GM23338 (cell line): ENCODE measurements at regions not wholly inside any gene's neighbourhood (a gene's known extent, or its start where the extent isn't known, plus 50 kb on each side); places are given as distances from the start of the nearest gene placed in this dataset.

Source experiments
- ATAC-seq: fragments of 200-7000 bp; cut with Tn5 transposase; 3 replicates; pipeline ENCODE4 v1.9.1; 2020
- DNase-seq: peaks from one replicate; pipeline ENCODE4 v3.0.0-alpha.2; 2015; ENCODE audit warnings: low spot score
- H2AFZ ChIP-seq: fragments of 200-600 bp; sonication (generic); 2 replicates; pipeline ENCODE4 v1.8.0; 2016; ENCODE audit warnings: antibody characterized with exemption, mild to moderate bottlenecking, moderate library complexity
- H3F3A ChIP-seq: fragments of 200-600 bp; sonication (generic); replicated peaks from 2 replicates; pipeline ENCODE4 v1.8.0; 2017; ENCODE audit warnings: antibody characterized with exemption, mixed run types, low read depth
- H3K27ac ChIP-seq: fragments of 200-600 bp; sonication (generic); 2 replicates; pipeline ENCODE4 v1.6.1; 2016; ENCODE audit warnings: low read depth
- H3K27me3 ChIP-seq: fragments of 200-600 bp; sonication (generic); 2 replicates; pipeline ENCODE4 v1.8.0; 2016; ENCODE audit warnings: mild to moderate bottlenecking, mixed run types, moderate library complexity; ENCODE audit not compliant: insufficient read depth
- H3K36me3 ChIP-seq: fragments of 200-600 bp; sonication (generic); 2 replicates; pipeline ENCODE4 v1.8.0; 2016; ENCODE audit warnings: mild to moderate bottlenecking; ENCODE audit not compliant: insufficient read depth
- H3K4me1 ChIP-seq: fragments of 200-600 bp; sonication (generic); 2 replicates; pipeline ENCODE4 v1.8.0; 2016; ENCODE audit warnings: mild to moderate bottlenecking, moderate library complexity; ENCODE audit not compliant: insufficient read depth
- H3K4me2 ChIP-seq: fragments of 200-600 bp; sonication (generic); 2 replicates; pipeline ENCODE4 v1.7.1; 2017; ENCODE audit warnings: mixed run types
- H3K4me3 ChIP-seq: fragments of 200-600 bp; sonication (generic); 2 replicates; pipeline ENCODE4 v1.6.1; 2016; ENCODE audit warnings: mixed run types
- H3K79me2 ChIP-seq: fragments of 200-600 bp; sonication (generic); replicated peaks from 2 replicates; pipeline ENCODE4 v1.8.0; 2017; ENCODE audit warnings: mild to moderate bottlenecking; ENCODE audit not compliant: insufficient read depth
- H3K9me2 ChIP-seq: fragments of 200-600 bp; sonication (generic); 2 replicates; pipeline ENCODE4 v1.8.0; 2017; ENCODE audit not compliant: insufficient read depth
- H4K20me1 ChIP-seq: fragments of 200-600 bp; sonication (generic); replicated peaks from 2 replicates; pipeline ENCODE4 v1.8.0; 2017; ENCODE audit warnings: mild to moderate bottlenecking; ENCODE audit not compliant: insufficient read depth
- H3K27ac Mint-ChIP-seq: 2 replicates; pipeline ENCODE4 v1.8.0; 2020; ENCODE audit warnings: inconsistent platforms, mild to moderate bottlenecking, moderate library complexity, mixed read lengths
- H3K27me3 Mint-ChIP-seq: 3 replicates; pipeline ENCODE4 v1.8.0; 2022; ENCODE audit warnings: low read depth, mild to moderate bottlenecking, moderate library complexity, mixed read lengths, inconsistent platforms; ENCODE audit not compliant: insufficient read depth, poor library complexity
- H3K36me3 Mint-ChIP-seq: 3 replicates; pipeline ENCODE4 v1.8.0; 2021; ENCODE audit warnings: low read depth, mild to moderate bottlenecking, inconsistent platforms, moderate library complexity, mixed read lengths
- H3K4me1 Mint-ChIP-seq: 3 replicates; pipeline ENCODE4 v1.8.0; 2020; ENCODE audit warnings: mild to moderate bottlenecking, inconsistent platforms, mixed read lengths
- H3K4me3 Mint-ChIP-seq: 3 replicates; pipeline ENCODE4 v1.8.0; 2021; ENCODE audit warnings: moderate library complexity, mild to moderate bottlenecking, inconsistent platforms, mixed read lengths
- H3K9me3 Mint-ChIP-seq: 3 replicates; pipeline ENCODE4 v1.8.0; 2020; ENCODE audit warnings: moderate library complexity, mild to moderate bottlenecking, inconsistent platforms, mixed read lengths
- CTCF ChIP-seq, 2 experiments: fragments of 200-600 bp in 1 of 2; sonication (generic) in 1 of 2; conservative IDR thresholded peaks; 2 replicates each; pipeline versions ENCODE4 v1.5.1 to v1.6.1; 2016 to 2017; ENCODE audit warnings: antibody characterized with exemption in 2 of 2, low read depth in 2 of 2, mild to moderate bottlenecking in 2 of 2, moderate library complexity in 1 of 2
- ETS1 ChIP-seq: IDR thresholded peaks from 2 replicates; pipeline ENCODE4 v1.6.1; 2016; ENCODE audit warnings: antibody characterized with exemption
- EZH2phosphoT487 ChIP-seq: fragments of 200-600 bp; sonication (generic); IDR thresholded peaks from one replicate; pipeline ENCODE4 v1.8.1; 2018; ENCODE audit warnings: antibody characterized with exemption; ENCODE audit not compliant: unreplicated experiment
- JUNB ChIP-seq: IDR thresholded peaks from one replicate; pipeline ENCODE4 v1.6.1; 2016; ENCODE audit warnings: antibody characterized with exemption; ENCODE audit not compliant: unreplicated experiment
- NANOG ChIP-seq: IDR thresholded peaks from 2 replicates; pipeline ENCODE4 v1.6.1; 2016; ENCODE audit warnings: antibody characterized with exemption, borderline replicate concordance
- POLR2AphosphoS5 ChIP-seq: IDR thresholded peaks from 2 replicates; pipeline ENCODE4 v1.6.1; 2016; ENCODE audit warnings: antibody characterized with exemption, low read depth
- REST ChIP-seq: IDR thresholded peaks from one replicate; pipeline ENCODE4 v1.6.1; 2018; ENCODE audit warnings: antibody characterized with exemption; ENCODE audit not compliant: unreplicated experiment
- STAT1 ChIP-seq: IDR thresholded peaks from one replicate; pipeline ENCODE4 v1.6.1; 2016; ENCODE audit warnings: antibody characterized with exemption; ENCODE audit not compliant: unreplicated experiment
- ZNF331 ChIP-seq: fragments of 250-450 bp; sonication (Bioruptor Pico); IDR thresholded peaks from 2 replicates; pipeline ENCODE4 v1.5.0; 2020; ENCODE audit warnings: low read depth, mild to moderate bottlenecking, moderate library complexity
- ZNF462 ChIP-seq: fragments of 250-450 bp; sonication (Bioruptor Pico); IDR thresholded peaks from 2 replicates; pipeline ENCODE4 v1.5.0; 2020; ENCODE audit warnings: mild to moderate bottlenecking, moderate library complexity

- TF ChIP-seq REST = no peak
Measured at GRCh38 chr6:134549854-134550253, 231.9 kb upstream of the SGK1 start (continued).

GRCh38 chr6:134546962-134547645, 229.2 kb upstream of the SGK1 start:
- H3K4me1 Mint-ChIP-seq = peaks cover 15% of the 10 kb centered on the region
- Histone ChIP-seq H4K20me1 (no peaks in the 10 kb centered on the region), H3K36me3 (no peaks in the 10 kb centered on the region), H2AFZ (no peak overlapping the region), H3K4me3 (no peak overlapping the region), H3K4me2 (no peak overlapping the region), H3F3A (no peaks in the 10 kb centered on the region), H3K27me3 (no peaks in the 10 kb centered on the region), H3K79me2 (no peaks in the 10 kb centered on the region), H3K27ac (no peak overlapping the region), H3K9me2 (no peaks in the 10 kb centered on the region), H3K4me1 (peaks cover 15% of the 10 kb centered on the region)
- H3K27me3 Mint-ChIP-seq = peaks cover 2% of the 10 kb centered on the region
- H3K27ac Mint-ChIP-seq = no peak overlapping the region
- no peak overlapping the region for H3K4me3 Mint-ChIP-seq
- ATAC-seq = no peak
- TF ChIP-seq POLR2AphosphoS5 (no peak), EZH2phosphoT487 (no peak), NANOG (no peak), ZNF331 (CRISPR knock-in tag) (no peak), CTCF (conservative IDR thresholded peaks at IDR 0.05; ENCODE audit: low read depth in 2 of 2) (no peak), JUNB (no peak), ZNF462 (CRISPR knock-in tag) (no peak), STAT1 (no peak), ETS1 (no peak)
- H3K36me3 Mint-ChIP-seq = no peaks in the 10 kb centered on the region
- DNase-seq = no peak
- no peaks in the 10 kb centered on the region for H3K9me3 Mint-ChIP-seq
